DMS 273 treated with DMSO at 0.1 percent for 48 hours (cell line): ENCODE measurements at regions not wholly inside any gene's neighbourhood (a gene's known extent, or its start where the extent isn't known, plus 50 kb on each side); places are given as distances from the start of the nearest gene placed in this dataset.

Experiments used
- DNase-seq: peaks from one replicate; lab custom pipeline; 2025; lab: John Stamatoyannopoulos, UW

DNA sequence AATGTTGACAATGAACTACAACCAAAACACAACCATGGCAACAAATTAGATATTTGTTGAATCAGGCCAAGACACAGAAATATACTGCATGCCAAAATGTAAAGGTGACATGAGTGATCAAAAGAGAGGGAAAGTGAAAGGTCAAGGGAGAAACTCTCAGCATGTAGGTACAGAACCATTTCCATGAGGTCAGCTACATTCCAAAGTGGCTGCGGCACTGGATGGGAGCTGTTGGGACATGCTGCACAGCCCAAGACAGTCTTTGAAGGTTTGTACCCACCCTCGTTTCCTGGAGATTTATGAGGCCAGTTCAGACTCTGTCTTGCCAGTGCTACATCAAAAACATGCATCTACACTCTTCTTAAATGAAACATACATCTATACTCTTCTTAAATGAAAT lies 579.9 kb downstream of the BMP2 start:
- no peak for DNase-seq

- no peak for DNase-seq
Observed at GRCh38 chr20:7348253-7348652, 580.8 kb downstream of the BMP2 start.

DNA sequence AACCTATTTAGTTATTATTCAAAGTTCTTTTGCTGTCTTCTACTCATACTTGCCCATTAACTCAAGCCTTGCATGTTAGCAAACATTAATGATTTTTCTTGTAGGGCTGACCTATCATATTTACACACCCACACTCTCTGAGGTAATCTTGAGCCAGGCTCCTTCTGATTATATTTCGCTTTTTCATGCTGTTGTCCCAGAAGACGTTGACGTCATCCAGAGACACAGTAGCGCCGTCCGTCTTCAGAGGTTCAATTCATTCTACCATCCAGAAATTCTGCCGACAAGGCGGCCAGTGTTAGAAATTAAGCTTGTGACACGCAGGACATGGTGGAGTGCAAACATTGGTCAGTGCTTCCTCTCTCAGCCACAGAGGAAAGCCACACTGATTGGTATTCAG lies 584.7 kb downstream of the BMP2 start:
- no peak for DNase-seq

GRCh38 chr20:7355051-7355450 lies 585.2 kb downstream of the HAO1 start:
- no peak for DNase-seq

DNA sequence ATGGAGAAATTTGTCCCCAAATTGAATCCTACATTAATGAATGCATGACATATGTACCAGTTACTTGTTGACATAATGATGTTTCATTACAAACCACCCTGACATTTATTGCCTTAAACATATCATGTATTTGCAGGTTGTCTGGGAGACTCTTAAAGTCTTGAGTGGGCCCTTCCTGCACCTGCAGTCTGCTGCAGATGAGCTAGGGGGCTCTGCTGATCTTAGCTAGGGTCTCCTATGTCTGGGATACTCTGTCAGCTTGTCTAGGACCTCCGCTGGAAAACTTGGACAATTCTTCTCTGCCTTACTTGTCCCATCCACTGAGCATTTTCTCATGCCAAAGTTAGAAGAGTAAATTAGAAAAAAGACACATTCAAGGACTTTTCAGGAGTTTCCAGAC lies 581.6 kb downstream of the HAO1 start:
- no peak for DNase-seq

GRCh38 chr20:7359739-7360138 lies 580.5 kb downstream of the HAO1 start:
- no peak for DNase-seq

DNA sequence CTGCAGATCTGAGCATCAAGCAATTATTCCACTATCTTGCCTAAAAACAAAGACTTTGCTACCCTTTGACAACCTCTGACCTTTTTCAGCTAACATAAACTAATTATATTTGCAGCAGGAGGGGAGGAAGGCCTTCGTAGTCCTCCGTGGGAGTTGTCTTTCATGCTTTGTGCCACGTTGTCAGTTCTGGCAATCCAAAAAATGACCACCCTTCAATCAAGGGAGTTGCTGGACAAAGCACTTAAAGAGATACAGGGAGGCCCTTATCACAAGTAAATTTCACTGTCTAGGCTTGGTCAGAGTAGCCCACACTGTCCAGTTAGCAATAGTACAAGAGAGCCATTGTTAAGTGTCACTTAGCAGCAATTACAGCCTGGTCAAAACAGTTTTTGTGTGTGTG lies 578.9 kb downstream of the HAO1 start:
- no peak for DNase-seq

DNA sequence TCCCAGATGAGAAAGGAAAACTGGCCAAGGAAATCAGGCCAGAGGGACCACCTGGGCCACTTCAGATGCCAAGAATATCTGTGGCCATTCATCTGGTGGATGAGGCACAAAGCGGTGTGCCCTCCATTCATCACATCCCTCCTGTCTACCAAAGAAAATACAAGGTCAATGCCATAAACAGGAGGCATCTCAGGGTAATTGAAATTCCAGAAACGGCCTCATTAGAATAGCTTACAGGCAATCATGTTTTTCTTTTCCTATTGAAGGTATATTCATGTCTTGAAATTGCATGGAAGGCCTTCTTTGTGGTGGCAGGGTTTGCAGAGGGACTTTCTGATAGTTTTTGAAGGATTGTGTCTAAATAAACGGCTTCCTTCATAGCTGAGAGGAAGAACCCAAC lies 578.3 kb downstream of the HAO1 start:
- no peak for DNase-seq

GRCh38 chr20:7362601-7363000 lies 577.7 kb downstream of the HAO1 start:
- no peak for DNase-seq

- no peak for DNase-seq
Observed at GRCh38 chr20:7366189-7366588, 574.1 kb downstream of the HAO1 start.

DNA sequence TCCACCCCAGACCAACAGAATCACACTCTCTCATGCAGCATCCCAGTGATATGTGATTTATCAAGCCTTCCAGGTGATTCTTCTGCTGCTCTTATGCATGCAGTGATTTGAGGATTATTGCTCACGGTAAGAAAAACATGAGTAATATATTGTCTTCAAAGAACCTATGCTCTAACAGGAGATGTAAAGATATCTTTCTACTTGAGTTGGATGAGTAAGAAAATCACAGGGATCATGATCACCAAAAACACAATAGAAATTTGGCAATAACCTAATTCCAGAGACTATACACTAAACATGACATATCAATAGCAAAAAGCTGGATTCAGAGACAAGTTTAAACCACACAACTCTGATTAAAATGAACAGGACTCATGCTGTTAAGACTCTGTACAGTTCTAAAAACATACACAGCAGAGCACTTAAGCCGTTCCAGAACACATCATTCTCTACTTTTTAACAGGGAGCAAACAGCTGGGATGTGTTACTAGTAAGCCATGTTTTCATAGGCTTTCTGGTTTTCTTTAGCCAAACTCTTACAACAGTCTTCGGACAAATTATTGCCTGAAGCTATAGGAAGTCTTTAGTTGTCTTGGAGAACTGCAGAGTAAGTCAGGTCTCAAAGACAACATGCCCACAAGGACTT lies 568.6 kb downstream of the HAO1 start:
- no peak for DNase-seq

GRCh38 chr20:7375905-7376304 lies 564.4 kb downstream of the HAO1 start:
- no peak for DNase-seq

DNA sequence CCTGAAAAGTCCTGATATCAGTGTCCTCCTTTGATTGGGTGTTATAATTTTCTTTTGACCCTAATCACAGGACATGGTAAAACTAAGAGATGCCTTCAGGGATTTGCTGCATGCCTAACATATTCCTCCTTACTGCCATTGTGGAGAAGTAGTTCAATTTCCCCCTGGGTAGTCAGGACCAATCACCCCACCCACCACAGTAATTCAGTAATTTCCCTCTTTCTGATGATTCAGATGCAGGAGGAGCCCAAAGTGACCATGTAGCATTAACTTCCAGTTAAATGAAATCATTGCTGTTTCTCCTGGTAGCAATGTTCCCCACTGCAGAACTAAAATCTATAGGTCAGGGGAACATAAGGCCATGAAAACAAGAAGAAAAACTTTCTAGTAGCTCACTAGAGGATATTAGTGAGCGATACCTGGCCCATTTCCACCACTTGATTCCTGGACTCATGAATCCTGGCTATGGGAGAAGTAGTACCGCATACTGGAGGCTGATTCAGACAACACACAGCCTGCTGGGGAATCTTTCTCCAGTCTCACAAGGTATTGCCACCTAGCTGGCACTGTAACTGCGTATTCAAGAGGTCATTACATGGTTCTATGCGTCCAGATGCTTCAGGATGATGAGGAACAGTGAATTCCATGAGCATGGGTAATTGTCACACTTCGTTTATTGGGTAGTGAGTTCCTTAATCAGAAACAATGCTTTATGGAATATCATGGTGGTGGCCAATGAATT lies 561.2 kb downstream of the HAO1 start:
- DNase-seq: no peak

DNA sequence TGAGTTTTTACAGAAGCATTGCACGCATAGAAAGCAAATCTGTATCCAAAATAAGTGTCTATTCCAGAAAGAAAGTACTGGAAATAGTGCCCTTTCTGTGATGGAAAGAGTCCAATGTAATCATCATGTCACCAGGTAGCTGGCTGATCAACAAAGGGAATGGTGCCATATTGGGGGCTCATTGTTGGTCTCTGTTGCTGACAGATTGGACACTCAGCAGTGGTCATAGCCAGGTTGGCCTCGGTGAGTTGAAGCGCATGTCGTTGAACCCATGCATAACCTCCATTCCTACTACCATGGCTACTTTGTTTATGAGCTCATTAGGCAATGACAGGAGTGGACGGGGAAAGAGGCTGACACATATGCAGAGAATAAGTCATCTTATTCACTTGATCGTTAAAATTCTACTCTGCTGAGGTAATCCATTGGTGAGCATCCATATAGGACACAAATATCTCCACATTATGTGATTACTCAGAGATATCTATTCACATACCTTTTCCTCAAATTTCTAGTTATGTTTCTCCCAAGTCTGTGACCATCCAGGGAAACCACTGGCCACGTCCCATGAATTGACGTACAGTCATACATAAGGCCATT lies 560.5 kb downstream of the HAO1 start:
- DNase-seq: no peak

- no peak for DNase-seq
Observed at GRCh38 chr20:7383216-7383615, 557.0 kb downstream of the HAO1 start.

GRCh38 chr20:7387638-7388193 lies 552.5 kb downstream of the HAO1 start:
- DNase-seq: no peak

DNA sequence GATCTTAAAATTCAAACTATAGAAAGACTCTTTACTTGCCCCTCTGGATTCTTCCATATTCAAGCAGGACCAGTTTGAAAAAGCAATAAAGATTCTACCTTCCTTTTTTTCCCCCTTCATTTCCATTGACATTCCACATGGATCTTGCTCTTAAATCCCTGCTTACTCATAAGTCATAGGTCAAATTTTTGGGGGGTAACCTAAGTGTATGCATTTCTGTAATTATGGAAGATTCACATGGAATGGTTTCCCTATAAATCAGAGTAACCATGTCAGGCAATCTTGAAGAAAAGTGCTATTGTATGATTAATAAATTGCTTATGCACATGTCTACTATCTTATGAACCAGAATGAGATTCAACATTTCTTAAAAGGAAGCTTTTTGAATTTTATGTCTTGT lies 551.0 kb downstream of the HAO1 start:
- DNase-seq: no peak

GRCh38 chr20:7392542-7393206 lies 547.6 kb downstream of the HAO1 start:
- no peak for DNase-seq

- no peak for DNase-seq
Observed at GRCh38 chr20:7399114-7399513, 541.1 kb downstream of the HAO1 start.

- DNase-seq: no peak
Observed at GRCh38 chr20:7399575-7399974, 540.7 kb downstream of the HAO1 start.

GRCh38 chr20:7406671-7407070 lies 533.6 kb downstream of the HAO1 start:
- no peak for DNase-seq

DNA sequence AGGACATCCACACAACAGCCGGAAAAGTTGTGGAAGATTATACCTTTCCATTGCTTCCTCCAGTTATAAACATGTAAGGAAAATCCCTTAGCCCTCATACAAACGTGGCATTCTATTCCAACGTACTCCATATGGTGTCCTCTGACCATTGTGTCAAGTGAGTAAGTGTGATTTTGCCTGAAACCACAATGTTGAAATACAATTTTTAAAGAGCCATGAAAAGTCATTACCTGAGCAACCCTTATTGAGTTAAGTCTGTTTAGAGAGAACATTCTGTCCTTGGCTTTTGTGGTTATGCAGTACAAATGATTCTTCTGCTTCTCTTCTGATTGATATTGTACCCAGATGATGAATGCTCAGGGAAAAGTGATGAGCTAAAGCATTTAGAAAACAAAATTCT lies 530.1 kb downstream of the HAO1 start:
- no peak for DNase-seq

DNA sequence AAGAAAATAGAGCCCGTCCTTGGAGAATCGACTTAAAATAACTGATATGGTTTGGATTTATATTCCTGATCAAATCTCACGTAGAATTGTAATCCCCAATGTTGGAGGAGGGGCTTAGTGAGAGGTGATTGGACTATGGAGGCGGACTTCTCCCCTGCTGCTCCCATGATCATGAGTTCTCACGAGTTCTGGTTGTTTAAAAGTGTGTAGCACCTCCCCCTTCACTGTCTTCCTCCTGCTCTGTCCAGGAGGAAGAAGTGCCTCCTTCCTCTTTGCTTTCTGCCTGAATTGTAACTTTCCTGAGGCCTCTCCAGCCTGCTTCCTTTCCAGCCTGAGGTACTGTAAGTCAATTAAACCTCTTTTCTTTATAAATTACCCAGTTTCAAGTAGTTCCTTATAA lies 529.2 kb downstream of the HAO1 start:
- no peak for DNase-seq
